Body of pancreas (tissue), 4 donors: ENCODE measurements at regions not wholly inside any gene's neighbourhood (a gene's known extent, or its start where the extent isn't known, plus 50 kb on each side); places are given as distances from the start of the nearest gene placed in this dataset.

Source experiments
- POLR2A ChIP-seq, 3 donors: fragments of 450-650 bp; IDR thresholded peaks; one replicate each; pipeline ENCODE4 v1.6.1; 2016; ENCODE audit warnings: antibody characterized with exemption in 3 of 3, mild to moderate bottlenecking in 2 of 3
- TF ChIP-seq, protein P1 (sequence below), 7 experiments: fragments of 450-650 bp in 4 of 7; fragments of 200-600 bp in 3 of 7; sonication (generic) in 3 of 7; IDR thresholded peaks; one replicate each; pipeline ENCODE4 v1.5.1; 2016 to 2019; ENCODE audit warnings: antibody characterized with exemption in 7 of 7

DNA sequence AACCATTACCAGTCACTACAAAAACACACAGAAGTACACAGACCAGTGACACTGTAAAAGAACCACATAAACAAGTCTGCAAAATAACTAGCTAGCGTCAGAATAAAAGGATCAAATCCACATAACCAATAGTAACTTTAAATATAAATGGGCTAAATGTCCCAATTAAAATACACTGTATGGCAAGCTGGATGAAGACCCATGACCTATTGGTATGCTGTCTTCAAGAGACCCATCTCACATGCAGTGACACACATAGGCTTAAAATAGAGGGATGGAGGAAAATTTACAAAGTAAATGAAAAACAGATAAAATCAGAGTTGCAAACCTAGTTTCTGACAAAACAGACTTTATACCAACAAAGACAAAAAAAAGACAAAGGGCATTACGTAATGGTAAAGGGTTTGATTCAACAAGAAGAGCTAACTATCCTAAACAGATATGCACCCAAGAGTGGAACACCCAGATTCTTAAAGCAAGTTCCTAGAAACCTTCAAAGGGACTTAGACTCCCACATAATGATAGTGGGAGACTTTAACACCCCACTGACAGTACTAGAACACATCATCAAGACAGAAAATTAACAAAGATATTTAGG lies 196.9 kb downstream of the TBX15 start:
- TF ChIP-seq, protein P1, sequence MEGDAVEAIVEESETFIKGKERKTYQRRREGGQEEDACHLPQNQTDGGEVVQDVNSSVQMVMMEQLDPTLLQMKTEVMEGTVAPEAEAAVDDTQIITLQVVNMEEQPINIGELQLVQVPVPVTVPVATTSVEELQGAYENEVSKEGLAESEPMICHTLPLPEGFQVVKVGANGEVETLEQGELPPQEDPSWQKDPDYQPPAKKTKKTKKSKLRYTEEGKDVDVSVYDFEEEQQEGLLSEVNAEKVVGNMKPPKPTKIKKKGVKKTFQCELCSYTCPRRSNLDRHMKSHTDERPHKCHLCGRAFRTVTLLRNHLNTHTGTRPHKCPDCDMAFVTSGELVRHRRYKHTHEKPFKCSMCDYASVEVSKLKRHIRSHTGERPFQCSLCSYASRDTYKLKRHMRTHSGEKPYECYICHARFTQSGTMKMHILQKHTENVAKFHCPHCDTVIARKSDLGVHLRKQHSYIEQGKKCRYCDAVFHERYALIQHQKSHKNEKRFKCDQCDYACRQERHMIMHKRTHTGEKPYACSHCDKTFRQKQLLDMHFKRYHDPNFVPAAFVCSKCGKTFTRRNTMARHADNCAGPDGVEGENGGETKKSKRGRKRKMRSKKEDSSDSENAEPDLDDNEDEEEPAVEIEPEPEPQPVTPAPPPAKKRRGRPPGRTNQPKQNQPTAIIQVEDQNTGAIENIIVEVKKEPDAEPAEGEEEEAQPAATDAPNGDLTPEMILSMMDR (IDR thresholded peaks at IDR 0.05) = no peak
- TF ChIP-seq POLR2A (IDR thresholded peaks at IDR 0.05) = no peak
